Prostate gland (tissue), 2 donors: ENCODE measurements at regions not wholly inside any gene's neighbourhood (a gene's known extent, or its start where the extent isn't known, plus 50 kb on each side); places are given as distances from the start of the nearest gene placed in this dataset.

Experiments
- CTCF ChIP-seq, 4 experiments: fragments of 200-600 bp in 2 of 4; fragments of 450-650 bp in 2 of 4; sonication (generic) in 2 of 4; IDR thresholded peaks; 1 replicate in 3 of 4; 2 replicates in 1 of 4; pipeline ENCODE4 v1.5.1; 2016 to 2019; ENCODE audit warnings: antibody characterized with exemption in 4 of 4, mild to moderate bottlenecking in 2 of 4, moderate library complexity in 2 of 4
- POLR2A ChIP-seq: fragments of 450-650 bp; IDR thresholded peaks from one replicate; pipeline ENCODE4 v1.6.1; 2016; ENCODE audit warnings: antibody characterized with exemption, mild to moderate bottlenecking
- POLR2AphosphoS5 ChIP-seq: sonication (generic); formaldehyde crosslinking; IDR thresholded peaks from one replicate; pipeline ENCODE4 v1.6.1; 2017; ENCODE audit warnings: antibody characterized with exemption

- TF ChIP-seq CTCF (IDR thresholded peaks at IDR 0.05) = no peak
- TF ChIP-seq POLR2A = no peak
- TF ChIP-seq POLR2AphosphoS5 = no peak
These were observed 172.0 kb downstream of the AXIN2 start for GRCh38 chr17:65389426-65389825.
